ENCODE measurements at regions not wholly inside any gene's neighbourhood (a gene's known extent, or its start where the extent isn't known, plus 50 kb on each side); places are given as distances from the start of the nearest gene placed in this dataset.

GRCh38 chr4:169900241-169900845, 125.9 kb downstream of the MFAP3L start:
- TF ChIP-seq POLR2AphosphoS5 (IDR thresholded peaks at IDR 0.05): no peak
- no peak for TF ChIP-seq CTCF (IDR thresholded peaks at IDR 0.05 in 8 of 11, conservative IDR thresholded peaks at IDR 0.05 in 3 of 11)
- no peak for TF ChIP-seq POLR2A (IDR thresholded peaks at IDR 0.05)

Data from spleen (tissue), 7 donors.